ENCODE measurements at regions not wholly inside any gene's neighbourhood (a gene's known extent, or its start where the extent isn't known, plus 50 kb on each side); places are given as distances from the start of the nearest gene placed in this dataset.
"Not testable (repeated sequence)": the region's sequence is repeated elsewhere in the genome, so short reads cannot be mapped to it uniquely, and the experiment has no call there.

DNA sequence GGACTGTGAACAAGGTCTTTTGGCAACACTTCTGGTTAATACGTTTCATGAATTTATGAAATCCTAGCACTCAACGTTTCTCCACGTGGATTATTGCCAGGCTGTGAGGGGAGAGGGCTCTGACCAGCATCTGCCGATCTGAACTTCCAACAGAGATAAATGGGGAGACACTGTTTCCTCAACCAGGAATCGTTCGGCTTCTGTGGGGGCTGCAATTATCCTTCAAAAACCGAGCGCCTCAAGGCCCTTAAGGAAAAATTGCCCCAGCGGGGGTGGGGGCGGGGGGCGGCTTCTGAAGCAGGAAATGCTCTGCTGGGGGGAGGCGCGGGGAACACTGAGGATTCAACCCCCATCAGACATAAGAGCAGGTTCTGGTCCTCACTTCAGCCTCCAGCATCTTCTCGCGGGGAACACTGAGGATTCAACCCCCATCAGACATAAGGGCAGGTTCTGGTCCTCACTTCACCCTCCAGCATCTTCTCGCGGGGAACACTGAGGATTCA is 155.6 kb downstream of the BRD1 start:
- TF ChIP-seq, protein P1, sequence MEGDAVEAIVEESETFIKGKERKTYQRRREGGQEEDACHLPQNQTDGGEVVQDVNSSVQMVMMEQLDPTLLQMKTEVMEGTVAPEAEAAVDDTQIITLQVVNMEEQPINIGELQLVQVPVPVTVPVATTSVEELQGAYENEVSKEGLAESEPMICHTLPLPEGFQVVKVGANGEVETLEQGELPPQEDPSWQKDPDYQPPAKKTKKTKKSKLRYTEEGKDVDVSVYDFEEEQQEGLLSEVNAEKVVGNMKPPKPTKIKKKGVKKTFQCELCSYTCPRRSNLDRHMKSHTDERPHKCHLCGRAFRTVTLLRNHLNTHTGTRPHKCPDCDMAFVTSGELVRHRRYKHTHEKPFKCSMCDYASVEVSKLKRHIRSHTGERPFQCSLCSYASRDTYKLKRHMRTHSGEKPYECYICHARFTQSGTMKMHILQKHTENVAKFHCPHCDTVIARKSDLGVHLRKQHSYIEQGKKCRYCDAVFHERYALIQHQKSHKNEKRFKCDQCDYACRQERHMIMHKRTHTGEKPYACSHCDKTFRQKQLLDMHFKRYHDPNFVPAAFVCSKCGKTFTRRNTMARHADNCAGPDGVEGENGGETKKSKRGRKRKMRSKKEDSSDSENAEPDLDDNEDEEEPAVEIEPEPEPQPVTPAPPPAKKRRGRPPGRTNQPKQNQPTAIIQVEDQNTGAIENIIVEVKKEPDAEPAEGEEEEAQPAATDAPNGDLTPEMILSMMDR (IDR thresholded peaks at IDR 0.05; ENCODE audit: borderline replicate concordance, insufficient read depth, low read depth, low read length): no peak

DNA sequence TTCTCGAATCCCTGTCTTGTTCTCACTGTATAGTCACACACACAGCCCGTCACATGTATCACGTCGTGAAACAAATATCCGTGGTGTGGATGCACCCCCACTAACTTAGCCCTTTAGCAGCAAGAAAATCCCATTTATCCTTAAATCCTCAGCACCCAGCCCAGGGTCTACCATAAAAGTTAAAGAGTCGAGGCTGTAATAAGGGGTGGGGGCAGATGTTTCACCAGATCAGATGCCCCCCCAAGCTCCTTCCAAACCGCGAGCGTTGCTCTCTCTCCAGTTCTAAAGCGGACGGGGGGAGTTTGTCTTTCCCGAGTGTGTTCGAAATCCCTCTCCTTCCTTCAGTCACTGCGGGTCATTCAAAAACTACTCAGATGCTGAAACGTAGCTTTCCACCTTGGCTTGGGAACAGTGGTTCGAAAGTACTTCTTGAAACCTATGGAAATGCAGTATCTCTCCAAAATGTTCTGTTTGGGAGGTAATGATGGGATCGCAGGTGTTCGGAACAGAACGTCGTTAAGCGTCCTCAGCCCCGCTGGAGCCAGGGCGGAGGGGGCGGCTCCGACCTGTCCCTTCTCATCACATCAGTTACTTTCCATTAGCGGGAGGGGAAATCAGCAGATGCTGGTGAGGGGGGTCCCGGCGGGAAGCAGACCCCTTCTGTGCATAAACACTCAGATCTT is 156.2 kb downstream of the BRD1 start:
- TF ChIP-seq, protein P1 (IDR thresholded peaks at IDR 0.05; ENCODE audit: borderline replicate concordance, insufficient read depth, low read depth, low read length): no peak
- no peak overlapping the region for H3K4me3 ChIP-seq (ENCODE audit: low read depth, low read length)

More for the DNA sequence above, 155.6 kb downstream of the BRD1 start:
- H3K4me3 ChIP-seq (ENCODE audit: low read depth, low read length): no peak overlapping the region

DNA sequence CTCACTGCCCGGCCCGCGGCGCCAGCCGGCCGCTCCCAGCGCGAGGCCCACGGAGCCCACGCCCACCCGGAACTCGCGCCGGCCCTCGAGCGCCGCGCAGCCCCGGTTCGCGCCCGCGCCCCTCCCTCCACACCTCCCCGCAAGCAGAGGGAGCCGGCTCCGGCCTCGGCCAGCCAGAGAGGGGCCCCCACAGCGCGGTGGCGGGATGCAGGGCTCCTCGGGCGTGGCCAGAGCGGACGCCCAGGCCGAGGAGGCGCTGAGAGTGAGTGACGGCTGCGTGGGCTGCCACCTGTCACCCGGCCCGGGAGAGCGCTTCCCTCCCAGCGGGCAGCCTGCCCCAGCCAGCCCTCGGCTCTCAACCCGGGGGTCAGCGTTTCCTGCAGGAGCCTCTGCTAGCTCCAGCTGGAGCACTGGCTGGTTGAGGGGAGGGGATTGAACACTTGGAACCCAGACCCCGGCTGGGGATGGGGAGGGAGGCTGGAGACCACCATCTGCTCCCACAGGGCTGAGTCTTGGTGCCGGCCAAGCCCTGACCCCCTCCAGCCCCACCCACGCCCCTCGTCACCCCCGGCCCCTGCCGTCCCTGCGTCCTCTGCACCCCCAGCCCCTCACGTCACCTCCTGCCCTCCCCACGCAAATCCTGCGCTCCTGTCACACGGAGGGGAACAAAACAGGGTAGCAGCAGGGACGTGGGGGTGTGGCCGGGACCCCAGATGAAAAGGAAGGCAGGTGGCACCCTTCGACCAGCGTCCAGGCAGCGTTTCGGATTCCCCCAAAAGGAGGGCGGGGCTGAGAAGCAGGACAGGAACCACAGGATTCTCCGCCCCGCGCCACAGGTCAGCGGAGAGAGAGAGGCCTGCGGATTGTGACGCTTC is 157.0 kb downstream of the BRD1 start:
- TF ChIP-seq, protein P1 (IDR thresholded peaks at IDR 0.05; ENCODE audit: borderline replicate concordance, insufficient read depth, low read depth, low read length): no peak
- no peak overlapping the region for H3K4me3 ChIP-seq (ENCODE audit: low read depth, low read length)

DNA sequence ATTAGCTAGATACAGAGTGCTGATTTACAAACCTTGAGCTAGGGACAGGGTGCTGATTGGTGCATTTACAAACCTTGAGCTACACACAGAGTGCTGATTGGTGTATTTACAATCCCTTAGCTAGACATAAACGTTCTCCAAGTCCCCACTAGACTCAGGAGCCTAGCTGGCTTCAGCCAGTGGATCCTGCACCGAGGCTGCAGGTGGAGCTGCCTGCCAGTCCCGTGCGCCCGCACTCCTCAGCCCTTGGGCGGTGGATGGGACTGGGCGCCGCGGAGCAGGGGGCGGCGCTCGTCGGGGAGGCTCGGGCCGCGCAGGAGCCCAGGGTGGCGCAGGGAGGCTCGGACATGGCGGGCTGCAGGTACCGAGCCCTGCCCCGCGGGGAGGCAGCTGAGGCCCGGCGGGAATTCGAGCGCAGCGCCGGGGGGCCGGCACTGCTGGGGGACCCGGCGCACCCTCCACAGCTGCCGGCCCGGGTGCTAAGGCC is 157.7 kb downstream of the BRD1 start:
- not testable (repeated sequence) for H3K4me3 ChIP-seq (ENCODE audit: low read depth, low read length)

DNA sequence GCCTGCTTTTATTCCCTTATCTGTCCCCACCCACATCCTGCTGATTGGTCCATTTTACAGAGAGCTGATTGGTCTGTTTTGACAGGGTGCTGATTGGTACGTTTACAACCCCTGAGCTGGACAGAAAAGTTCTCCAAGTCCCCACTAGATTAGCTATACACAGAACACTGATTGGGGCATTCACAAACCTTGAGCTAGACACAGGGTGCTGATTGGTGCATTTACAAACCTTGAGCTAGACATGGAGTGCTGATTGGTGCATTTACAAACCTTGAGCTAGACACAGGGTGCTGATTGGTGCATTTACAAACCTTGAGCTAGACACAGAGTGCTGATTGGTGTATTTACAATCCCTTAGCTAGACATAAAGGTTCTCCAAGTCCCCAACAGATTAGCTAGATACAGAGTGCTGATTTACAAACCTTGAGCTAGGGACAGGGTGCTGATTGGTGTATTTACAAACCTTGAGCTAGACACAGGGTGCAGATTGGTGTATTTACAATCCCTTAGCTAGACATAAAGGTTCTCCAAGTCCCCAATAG is 158.2 kb downstream of the BRD1 start:
- not testable (repeated sequence) for H3K4me3 ChIP-seq (ENCODE audit: low read depth, low read length)

DNA sequence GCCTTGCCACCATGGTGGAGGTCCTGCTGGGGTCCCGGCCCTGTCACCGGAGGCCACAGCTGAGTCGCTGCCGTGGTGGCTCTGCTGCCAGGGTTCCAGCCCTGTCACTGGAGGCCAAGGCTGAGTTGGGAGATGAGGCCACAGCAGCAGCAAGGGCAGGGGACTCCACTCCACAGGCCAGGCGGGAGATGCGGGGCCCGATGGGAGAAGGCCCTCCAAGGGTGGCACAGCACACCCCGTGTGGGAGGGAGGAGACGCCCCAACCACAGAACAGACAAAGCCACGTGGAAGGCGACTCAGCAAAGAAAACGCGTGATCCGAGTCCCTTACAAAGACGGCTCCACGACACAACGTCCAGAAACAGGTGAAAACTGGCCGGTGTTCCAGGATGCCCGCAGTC is 159.3 kb downstream of the BRD1 start:
- H3K4me3 ChIP-seq (ENCODE audit: low read depth, low read length): no peak overlapping the region
- TF ChIP-seq, protein P1 (IDR thresholded peaks at IDR 0.05; ENCODE audit: borderline replicate concordance, insufficient read depth, low read depth, low read length): no peak

DNA sequence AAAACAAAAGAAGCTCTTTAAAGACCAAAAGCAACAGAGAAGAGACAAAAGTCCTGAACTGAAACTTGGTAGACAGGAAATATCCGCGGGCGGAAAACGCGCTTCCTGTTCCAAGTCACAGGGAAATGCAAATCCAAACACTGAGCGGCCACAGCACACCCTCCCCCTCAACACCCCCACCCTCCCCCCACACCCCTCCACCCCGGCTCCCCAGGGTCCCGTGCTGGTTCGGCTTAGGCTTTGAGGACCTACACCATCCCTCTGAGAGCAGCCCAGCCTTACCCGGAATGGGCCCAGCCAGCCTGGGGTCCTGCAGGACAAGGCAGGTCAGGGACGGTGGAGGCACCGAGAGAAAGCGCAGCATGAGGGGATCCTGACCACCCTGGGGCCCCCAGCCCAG is 160.4 kb downstream of the BRD1 start:
- TF ChIP-seq, protein P1 (IDR thresholded peaks at IDR 0.05; ENCODE audit: borderline replicate concordance, insufficient read depth, low read depth, low read length): no peak
- H3K4me3 ChIP-seq (ENCODE audit: low read depth, low read length): no peak overlapping the region
